Endothelial cell of umbilical vein (primary cell): ENCODE measurements at regions not wholly inside any gene's neighbourhood (a gene's known extent, or its start where the extent isn't known, plus 50 kb on each side); places are given as distances from the start of the nearest gene placed in this dataset.

Experiments
- CTCF ChIP-seq, 2 donors: IDR thresholded peaks; 1 replicate in 1 of 2; 2 replicates in 1 of 2; pipeline ENCODE4 v1.5.1; 2011; ENCODE audit warnings: low read length in 2 of 2, mild to moderate bottlenecking in 2 of 2, moderate library complexity in 2 of 2, control low read depth in 1 of 2, inconsistent platforms in 1 of 2, low read depth in 1 of 2; ENCODE audit not compliant: insufficient read depth in 1 of 2; ENCODE audit errors: extremely low read depth in 1 of 2
- FOS ChIP-seq: IDR thresholded peaks from 2 replicates; pipeline ENCODE4 v1.6.1; 2011; ENCODE audit warnings: mild to moderate bottlenecking, low read length, moderate library complexity, borderline replicate concordance; ENCODE audit not compliant: insufficient read depth
- JUN ChIP-seq: IDR thresholded peaks from 2 replicates; pipeline ENCODE4 v1.6.1; 2011; ENCODE audit warnings: borderline replicate concordance, low read depth; ENCODE audit not compliant: insufficient read length, insufficient read depth
- MAX ChIP-seq: IDR thresholded peaks from 2 replicates; pipeline ENCODE4 v1.6.1; 2011; ENCODE audit not compliant: insufficient read depth, insufficient read length
- POLR2A ChIP-seq: IDR thresholded peaks from 2 replicates; pipeline ENCODE4 v1.6.1; 2012; ENCODE audit warnings: low read depth, mild to moderate bottlenecking, control low read depth, low read length
- POLR2AphosphoS5 ChIP-seq: IDR thresholded peaks from 2 replicates; pipeline ENCODE4 v1.6.1; 2012; ENCODE audit warnings: low read depth, mild to moderate bottlenecking, control low read depth, low read length, moderate library complexity; ENCODE audit not compliant: insufficient read depth

- no peak for TF ChIP-seq CTCF (IDR thresholded peaks at IDR 0.05; ENCODE audit: extremely low read depth in 1 of 2, insufficient read depth in 1 of 2, low read depth in 1 of 2, low read length in 2 of 2)
- no peak for TF ChIP-seq POLR2AphosphoS5
- TF ChIP-seq POLR2A = no peak
- no peak for TF ChIP-seq FOS
- TF ChIP-seq JUN = no peak
- no peak for TF ChIP-seq MAX
These were observed 182.7 kb downstream of the TAF11L14 start for GRCh38 chr5:17816944-17817343.
